HG03108 (cell line): ENCODE measurements at regions not wholly inside any gene's neighbourhood (a gene's known extent, or its start where the extent isn't known, plus 50 kb on each side); places are given as distances from the start of the nearest gene placed in this dataset.

Source experiments
- ATAC-seq: cut with Tn5 transposase; IDR thresholded peaks from one replicate; pipeline ENCODE4 v1.9.1; 2021; ENCODE audit warnings: moderate library complexity; ENCODE audit not compliant: unreplicated experiment

DNA sequence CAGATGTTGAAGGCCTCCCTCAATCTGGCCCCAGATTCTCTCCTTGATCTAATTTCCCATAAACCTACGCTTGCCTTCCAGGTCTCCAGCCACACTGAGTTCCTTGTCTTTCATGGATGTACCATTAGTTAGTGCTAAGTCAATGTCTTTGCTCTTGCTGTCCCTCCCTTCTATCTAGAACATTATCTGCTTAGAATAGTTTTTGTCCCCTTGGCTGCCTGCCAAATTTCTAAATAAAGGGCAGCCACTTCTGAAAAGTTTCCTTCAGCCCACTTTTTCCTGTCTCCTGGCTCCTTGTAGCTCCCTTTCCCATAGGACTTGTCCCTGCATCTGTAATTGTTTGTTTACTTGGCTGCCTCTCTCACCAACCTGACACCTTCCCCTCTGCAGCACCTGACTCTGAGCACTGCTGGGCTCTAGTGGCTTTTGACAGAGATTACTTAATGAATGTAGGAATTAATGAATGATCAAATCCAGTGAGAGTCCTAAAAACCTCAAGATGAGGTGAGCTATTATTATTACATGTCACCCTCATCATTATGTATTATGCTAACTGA, 58.3 kb downstream of the CXCL12 start:
- no peak for ATAC-seq

DNA sequence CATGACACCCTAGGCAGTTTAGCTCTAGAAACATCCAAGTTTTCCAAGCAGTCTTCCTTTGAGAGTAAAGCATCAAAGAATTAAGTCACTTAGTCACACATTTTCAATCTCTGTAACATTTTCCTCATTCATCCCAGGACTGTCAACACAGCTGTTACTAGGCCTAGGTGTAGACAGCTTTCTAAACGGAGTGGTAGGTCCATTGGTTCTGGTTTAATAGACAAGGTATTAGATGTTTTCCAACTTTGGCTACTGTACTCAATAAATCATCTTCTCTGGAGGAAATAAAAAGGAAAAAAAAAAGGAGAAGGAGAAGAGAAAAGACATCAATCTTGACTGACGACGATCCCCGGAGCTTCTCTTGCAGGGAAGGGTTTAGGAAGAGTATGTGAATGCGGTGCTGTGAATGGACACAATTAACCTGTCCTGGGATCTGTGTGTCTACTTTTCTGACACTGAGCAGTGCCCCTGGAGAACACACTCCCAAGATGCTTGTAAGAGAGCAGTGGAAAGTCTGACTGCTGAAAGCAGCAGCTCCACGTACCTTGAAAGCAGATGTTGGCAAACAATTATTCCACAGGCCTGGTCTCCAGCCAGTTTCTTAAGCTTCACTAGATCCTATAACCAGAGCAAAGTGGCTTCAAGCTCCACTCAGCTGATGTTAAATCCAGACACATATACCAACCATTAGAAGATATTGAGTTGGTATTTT, 59.1 kb downstream of the CXCL12 start:
- no peak for ATAC-seq

- no peak for ATAC-seq
Observed at GRCh38 chr10:44325157-44325556, 59.7 kb downstream of the CXCL12 start.

DNA sequence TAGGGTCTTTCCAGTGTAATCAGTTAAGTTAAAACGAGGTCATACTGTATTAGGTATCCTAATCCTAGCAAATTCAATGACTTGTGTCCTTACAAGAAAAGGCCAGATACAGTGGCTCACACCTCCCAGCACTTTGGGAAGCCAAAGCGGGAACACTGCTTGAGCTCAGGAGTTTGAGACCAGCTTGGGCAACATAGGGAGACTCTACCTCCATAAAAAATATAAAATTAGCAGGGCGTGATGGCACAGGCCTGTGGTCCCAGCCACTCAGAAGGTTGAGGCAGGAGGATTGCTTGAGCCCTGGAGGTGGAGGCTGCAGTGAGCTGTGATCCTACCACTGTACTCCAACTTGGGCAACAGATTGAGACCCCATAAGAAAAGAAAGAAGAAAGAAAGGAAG, 61.1 kb downstream of the CXCL12 start:
- ATAC-seq = no peak

GRCh38 chr10:44322137-44322536, 62.8 kb downstream of the CXCL12 start:
- ATAC-seq = no peak

DNA sequence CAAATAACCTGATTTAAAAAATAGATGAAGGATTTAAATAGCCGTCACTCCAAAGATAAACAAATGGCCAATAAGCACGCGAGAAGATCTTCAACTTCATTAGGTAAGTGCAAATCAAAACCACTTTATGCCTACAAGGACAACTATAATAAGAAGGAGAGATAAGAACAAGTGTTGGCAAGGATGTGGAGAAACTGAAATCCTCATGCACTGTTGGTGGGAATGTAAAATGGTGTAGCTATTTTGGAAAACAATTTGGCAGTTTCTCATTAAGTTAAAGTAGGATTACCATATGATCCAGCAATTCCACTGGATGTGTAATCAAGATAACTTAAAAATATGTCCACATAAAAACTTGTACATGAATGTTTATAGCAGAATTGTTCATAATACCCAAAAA, 64.1 kb downstream of the CXCL12 start:
- no peak for ATAC-seq

DNA sequence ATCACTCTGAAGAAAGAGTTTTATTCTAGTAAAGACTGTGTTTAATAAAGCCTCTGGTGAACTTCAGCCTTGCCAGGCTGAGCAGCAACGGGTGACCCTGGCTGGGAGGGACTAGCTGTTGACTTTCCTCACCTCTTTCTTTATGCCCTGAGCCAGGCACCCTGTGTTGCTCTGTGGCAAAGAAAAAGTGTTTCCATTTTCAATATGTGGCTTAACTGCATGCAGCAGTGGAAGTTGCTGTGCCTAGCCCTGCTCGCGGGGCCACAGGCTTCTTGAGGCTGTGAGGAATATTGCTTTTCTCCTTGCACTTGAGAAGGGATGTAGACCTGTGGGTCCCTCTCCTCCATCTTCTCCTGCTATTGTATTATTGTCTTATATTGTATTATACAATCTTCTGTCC, 67.0 kb downstream of the CXCL12 start:
- ATAC-seq = no peak

DNA sequence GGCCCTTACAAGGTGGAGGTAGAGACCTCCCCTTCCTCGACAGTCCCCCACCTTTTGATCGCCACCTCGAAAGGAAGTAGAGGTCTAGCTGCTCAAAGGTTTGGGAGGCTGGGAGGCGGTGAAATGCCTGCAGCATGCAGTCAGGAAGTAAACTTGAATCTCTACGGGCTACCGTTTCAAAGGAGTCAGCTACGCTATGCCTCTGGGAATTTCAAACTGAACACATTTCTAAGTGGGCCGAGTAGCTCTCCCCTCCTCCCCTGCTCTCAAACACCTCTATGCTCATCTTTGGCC, 68.0 kb downstream of the CXCL12 start:
- ATAC-seq = no peak

- ATAC-seq = no peak
Observed at GRCh38 chr10:44316187-44316921, 68.5 kb downstream of the CXCL12 start.

GRCh38 chr10:44314802-44315460, 70.0 kb downstream of the CXCL12 start:
- no peak for ATAC-seq

DNA sequence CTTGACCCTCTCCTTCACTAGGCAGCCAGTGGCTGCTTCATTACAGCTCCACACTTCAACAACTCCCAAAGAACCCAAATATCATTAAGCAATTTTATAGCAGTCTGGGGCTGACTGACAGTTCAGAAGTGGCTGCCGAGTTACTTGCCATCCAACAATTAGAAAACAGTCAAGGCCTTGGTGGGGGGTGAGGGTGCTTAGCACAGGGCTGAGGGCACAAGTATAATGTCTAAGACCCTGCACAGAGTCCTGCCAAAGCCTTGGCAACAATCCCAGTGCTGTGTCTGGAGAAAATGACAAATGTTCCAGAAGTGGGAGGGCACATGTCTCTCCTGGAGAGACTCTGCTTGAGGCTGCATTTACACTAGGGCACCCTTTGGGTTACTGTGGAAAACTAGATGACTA, 71.1 kb downstream of the CXCL12 start:
- ATAC-seq = no peak

DNA sequence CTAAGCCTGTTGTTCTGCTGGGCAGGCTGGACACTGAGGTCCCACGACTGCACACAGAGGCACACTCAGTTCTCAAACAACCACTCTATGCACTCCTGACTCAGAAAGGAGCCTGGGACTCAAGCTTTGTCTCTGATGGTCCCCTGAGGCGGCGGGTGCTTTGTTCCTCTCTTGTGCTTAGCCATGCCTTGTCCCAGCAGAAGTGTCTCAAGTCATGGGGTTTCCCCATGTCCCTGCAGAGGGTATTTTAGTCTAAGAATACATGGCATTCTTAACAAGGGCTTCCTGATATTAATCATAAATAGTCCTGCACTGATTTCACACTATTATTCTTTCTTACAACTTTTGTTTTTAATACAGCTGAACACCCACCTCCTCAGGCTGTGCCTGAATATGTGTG, 72.5 kb downstream of the CXCL12 start:
- ATAC-seq = no peak

DNA sequence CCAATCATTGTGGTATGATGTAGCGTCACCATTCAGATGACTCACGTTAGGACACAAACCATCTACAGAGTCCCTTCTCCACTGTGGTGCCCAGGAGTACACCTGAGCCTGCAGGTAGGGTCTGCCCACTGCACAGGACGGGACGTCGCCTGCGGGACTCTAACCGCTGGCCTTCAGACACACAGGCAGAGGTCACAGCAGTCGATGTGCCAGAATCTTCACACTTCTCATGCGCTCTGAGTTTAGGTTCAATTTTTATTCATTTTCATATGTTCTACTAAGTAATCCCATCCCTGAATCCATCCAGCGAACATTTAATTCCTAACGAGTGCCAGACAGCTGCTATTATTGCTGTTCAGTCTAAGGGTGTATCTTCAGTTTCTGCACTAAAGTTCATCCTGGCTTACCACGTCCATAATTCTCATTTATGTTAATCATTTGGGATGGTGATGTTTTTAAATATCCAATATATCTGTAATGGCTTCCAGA, 73.3 kb downstream of the CXCL12 start:
- ATAC-seq = no peak

DNA sequence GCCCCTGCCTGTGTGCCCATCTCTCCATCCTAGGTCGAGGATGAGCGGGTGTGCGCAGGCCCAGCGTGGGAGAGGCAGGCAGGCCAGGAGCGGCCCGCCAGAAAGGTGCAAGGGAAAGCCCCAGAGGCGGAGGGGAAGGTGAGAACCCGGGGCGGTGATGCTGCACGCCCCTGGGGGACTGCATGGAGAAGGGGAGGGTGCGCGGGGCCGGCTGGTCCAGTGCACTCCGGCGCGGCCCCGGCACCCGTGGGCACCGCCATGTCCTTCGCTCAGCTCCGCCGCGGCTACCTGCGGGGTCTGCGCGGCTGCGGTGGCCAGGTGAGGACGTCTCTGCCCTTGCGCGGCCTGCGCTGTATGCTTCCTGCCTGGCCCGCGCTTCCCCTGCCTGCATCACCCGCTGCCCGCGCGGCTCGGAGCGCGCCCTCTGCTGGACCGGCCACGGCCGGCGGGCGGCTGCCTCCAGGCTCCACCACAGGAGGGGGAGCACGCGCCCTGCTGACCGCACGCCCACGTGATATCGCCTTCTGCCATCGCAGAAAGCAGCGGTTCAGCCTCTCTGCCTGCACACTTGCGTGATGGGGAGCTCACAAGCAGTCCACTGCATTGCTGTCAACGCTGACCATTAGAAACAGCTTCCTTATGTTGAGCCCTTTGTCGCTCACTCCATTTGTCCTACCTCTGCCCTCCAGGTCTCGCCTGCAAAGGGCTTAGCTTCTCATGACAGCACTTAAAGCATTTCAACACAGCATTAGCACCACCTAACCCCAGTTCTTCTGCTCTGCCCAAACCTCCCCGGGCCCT, 73.9 kb downstream of the CXCL12 start:
- ATAC-seq = peak; percentile 85

DNA sequence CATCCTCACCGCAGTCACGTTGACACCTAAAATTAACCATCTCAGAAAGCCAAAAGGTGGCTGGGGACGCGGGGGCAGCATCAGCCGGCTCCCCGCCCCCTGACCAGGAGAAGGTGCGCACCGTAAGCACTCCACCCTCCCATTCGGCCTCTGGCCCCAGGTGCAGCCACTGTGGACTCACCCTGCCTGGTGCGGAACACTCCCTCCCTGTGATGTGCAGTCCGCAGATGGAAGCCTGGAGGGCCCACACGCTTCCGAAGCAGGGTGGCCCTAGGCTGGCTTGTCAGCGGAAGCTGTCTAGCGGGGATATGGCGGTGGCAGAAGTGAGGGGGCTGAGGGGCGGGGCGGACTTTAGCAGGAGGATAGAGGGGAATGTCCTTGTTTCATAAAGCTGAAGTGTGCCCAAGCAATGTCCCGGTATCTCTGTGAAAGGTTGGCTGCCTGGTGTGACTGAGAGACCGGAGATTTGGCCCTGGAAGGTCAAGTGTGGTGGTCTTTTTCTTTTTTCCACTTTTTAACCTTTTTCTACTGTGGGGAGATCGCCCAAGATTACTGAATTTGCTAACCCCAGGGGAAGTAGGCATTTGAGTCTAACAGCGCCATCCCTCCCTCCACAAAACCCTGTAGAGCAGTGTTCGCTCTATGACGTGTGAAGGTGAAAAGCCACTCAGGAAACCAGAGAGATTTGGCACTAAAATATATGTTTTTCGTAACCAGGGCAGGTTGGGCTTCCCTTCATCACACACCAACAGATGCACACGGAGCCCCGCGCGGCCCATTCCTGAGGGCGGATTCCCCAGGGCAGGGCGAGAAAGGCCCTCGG, 74.7 kb downstream of the CXCL12 start:
- no peak for ATAC-seq

DNA sequence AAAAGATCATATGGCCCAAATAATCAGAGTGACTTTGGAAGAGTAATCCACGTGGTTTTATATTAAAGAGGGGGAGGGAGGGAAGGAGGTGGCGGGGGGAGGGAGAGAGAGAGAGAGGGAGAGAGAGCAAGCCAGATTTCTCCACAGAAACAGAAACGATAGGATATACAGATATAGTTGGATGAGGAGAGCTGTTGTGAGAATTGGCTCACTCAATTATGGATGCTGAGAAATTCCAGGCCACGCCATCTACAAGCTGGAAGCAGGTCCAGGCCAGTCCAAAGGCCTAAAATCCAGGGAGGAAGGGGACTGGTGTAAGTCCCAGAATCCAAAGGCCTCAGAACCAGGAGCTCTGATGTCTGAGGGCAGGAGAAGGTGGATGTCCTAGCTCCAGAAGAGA, 75.5 kb downstream of the CXCL12 start:
- no peak for ATAC-seq

DNA sequence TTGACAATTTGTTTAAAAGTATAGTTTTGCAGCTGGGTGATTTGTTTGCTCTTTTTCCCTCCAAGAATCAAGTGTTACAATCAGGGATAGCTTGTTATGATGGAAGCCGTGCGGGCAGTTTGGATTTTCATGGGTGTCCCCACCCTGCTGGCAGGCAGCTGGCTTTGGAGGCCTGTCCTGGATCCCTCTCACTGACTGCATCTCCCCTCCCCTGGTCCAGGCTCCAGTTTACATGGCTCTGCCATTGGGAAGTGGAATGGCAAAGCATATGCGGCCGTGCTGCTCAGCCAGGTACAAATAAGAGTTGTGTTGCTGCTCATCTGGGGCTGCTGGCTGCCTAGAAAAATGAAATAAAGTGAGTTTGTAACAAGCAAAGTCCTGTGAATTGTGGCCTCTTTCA, 76.0 kb downstream of the CXCL12 start:
- no peak for ATAC-seq

DNA sequence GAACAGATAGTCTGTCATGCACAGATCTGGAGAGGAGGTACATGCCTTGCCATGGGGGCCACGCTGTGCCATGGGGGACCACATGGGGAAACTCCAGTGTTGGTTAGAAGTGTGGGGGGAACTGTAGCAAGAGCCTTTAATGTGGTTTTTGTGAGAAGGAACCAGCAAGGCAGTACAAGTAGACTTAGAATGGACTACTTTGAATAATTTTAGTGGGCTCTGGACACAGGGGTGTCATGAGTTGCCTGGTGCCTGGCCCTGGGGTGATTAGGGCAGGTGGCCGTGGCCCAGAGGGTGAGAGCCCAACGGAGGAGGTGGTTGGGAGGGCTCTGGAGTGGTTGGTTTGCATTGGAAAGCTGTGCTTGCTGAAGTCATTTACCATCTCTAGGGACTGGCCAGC, 77.2 kb downstream of the CXCL12 start:
- no peak for ATAC-seq

GRCh38 chr10:44306762-44307161, 78.1 kb downstream of the CXCL12 start:
- no peak for ATAC-seq

DNA sequence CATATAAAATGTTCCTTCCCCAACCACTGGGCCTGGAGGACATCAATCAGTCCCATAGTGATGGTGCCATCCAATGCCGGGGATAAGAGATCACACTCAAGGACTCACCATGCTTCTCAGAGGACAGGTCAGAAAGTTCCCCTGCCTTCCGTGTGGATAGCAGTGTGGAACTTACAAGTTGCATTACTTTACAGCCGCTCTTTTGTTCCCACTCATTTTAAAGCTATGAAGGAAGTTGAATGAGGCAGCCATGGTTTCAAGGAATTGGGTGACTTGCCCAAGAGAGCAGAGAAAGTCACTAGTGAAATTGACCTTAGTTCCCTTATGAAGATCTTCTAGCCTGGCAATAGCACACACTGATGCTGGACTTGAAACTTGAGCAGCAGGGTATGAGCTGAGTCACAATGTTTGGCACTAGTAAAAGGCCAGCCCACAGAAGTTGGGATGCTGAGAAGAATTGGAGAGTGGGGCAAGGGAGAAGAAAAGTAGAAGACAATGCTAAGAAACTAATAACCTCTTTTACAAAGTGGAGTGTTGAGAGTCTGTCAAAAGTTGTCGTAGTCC, 78.7 kb downstream of the CXCL12 start:
- no peak for ATAC-seq
